Activated CD4-positive, alpha-beta T cell treated with anti-CD3 and anti-CD28 coated beads for 24 hours (primary cell): ENCODE measurements at regions not wholly inside any gene's neighbourhood (a gene's known extent, or its start where the extent isn't known, plus 50 kb on each side); places are given as distances from the start of the nearest gene placed in this dataset.

Experiments used
- DNase-seq, 2 donors: peaks; one replicate each; pipeline ENCODE4 v3.0.0-alpha.2; 2020; ENCODE audit warnings: low read depth in 2 of 2

DNA sequence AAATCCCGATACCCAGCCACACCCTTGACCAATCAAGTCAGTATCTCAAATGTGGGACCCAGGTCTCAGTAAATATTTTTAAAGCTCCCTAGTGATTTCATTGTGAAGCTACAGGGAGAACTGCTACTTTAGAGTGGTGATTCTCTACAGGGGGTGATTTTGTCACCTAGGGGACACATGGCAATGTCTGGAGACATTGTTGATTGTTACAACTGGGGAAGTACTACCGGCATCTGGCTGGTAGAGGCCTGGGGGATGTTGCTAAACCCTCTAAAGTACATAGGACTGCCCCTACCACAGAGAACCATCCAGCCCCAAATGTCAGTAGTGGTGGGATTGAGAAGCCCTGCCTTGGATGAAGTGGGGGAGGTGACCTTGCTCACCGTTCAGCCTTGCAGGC lies 152.9 kb downstream of the RPS24 start:
- DNase-seq = no peak

- DNase-seq = no peak
Measured at GRCh38 chr10:78187371-78187770, 153.7 kb downstream of the RPS24 start.

DNA sequence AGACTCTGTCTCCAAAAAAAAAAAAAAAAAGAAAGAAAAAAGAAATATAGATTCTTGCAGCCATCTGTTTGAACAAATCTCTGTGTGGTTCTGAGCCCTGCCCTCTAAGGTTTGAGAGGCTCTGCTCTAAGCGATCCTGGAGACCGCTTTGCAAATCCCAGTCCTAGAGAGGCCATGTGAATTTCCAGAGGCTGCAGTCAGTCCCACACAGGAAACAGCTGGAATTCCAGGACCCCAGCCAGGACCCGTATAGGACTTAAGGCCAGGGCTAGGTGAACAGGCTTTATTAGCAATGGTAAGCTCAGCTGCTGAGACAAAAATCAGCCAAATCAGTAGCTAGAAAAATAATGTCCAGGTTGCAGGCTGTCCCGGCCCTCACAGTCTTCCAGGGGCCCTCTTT lies 154.8 kb downstream of the RPS24 start:
- DNase-seq = no peak

DNA sequence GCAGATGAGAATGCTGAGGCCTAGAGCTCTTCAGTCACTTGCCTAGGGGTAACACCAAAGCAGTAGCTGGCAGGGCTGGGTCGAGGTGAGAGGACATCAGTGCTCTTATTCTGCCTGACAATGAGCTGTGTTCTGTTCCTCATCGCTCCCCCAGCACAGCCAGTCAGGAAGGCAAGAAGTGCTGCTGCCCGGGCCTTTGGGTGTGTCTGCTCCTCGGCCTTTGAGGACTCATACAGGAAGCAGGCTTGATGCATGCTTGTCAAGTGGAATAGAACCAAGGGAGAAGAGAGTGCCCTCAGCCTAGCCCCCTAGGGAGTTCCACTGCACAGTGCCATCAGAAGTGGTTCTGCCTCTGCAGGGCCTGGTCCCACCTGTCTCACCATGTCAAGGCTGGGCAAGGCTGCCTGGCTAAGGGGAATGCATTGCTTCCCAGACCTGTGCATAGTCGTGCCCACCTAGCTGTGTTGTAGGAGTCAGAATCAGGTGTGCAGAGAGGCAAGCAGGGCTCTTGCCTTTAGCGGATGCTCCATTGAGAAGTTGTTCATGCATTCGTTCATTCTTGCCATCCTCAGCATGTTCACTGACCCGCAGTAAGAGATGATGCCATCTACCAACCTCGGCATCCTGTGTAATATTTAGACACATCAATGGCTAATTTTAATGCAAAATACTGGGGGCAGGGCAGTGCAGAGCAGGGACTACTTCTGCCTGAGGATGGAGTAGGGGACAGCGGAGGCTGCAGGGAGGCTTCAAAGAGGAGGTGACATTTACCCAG lies 156.6 kb downstream of the RPS24 start:
- DNase-seq = no peak

GRCh38 chr10:78191301-78191700 lies 157.6 kb downstream of the RPS24 start:
- no peak for DNase-seq

GRCh38 chr10:78193189-78193588 lies 159.5 kb downstream of the RPS24 start:
- no peak for DNase-seq

- DNase-seq = no peak
Measured at GRCh38 chr10:78194050-78194449, 160.4 kb downstream of the RPS24 start.

DNA sequence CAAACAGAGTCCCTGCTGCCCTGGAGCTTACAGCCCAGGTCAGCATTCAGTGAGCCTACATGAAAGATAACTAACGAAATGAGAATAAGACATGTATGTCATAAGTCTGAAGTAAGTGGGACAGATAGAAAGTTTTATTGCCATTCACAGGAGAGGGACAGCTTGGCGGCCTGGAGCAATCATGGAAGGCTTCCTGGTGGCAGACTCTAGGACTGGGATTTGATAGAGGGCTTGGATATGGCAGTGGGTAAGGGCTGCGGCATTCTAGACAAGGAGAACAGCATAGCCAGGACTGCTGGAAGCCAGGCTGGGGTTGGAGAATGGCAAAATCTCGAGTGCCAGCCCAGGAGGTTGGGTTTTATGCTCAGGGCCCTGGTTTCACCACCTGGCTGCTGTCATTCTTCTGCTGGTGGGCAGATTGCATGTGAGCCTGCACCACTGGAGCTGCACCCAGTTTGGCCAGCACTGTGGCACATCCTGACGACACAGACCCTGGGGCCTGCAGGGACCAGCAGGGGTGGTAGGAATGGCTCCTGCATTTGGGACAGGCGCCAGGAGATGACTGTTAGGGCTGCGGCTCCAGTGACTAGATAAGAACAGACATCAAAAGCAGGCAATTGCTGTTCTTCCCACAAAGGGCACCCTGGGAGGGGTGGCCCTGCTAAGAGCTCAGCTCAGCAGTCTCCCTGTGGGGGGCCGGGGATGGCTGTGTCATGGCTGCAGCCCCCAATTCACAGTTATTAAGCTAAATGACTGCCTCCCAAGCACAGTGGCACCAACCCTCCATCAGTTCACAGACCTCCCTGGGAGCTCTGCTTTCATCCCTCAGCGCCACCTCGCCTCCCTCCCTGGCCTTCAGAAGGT lies 161.1 kb downstream of the RPS24 start:
- no peak for DNase-seq

GRCh38 chr10:78196396-78196795 lies 162.7 kb downstream of the RPS24 start:
- DNase-seq = no peak

- no peak for DNase-seq
Measured at GRCh38 chr10:78196964-78197363, 163.3 kb downstream of the RPS24 start.

- no peak for DNase-seq
Measured at GRCh38 chr10:78197628-78198272, 164.1 kb downstream of the RPS24 start.

- DNase-seq = no peak
Measured at GRCh38 chr10:78199005-78199725, 165.5 kb downstream of the RPS24 start.

GRCh38 chr10:78199759-78200158 lies 166.1 kb downstream of the RPS24 start:
- DNase-seq = no peak

GRCh38 chr10:78200686-78201085 lies 167.0 kb downstream of the RPS24 start:
- no peak for DNase-seq

GRCh38 chr10:78202386-78202785 lies 168.7 kb downstream of the RPS24 start:
- no peak for DNase-seq

DNA sequence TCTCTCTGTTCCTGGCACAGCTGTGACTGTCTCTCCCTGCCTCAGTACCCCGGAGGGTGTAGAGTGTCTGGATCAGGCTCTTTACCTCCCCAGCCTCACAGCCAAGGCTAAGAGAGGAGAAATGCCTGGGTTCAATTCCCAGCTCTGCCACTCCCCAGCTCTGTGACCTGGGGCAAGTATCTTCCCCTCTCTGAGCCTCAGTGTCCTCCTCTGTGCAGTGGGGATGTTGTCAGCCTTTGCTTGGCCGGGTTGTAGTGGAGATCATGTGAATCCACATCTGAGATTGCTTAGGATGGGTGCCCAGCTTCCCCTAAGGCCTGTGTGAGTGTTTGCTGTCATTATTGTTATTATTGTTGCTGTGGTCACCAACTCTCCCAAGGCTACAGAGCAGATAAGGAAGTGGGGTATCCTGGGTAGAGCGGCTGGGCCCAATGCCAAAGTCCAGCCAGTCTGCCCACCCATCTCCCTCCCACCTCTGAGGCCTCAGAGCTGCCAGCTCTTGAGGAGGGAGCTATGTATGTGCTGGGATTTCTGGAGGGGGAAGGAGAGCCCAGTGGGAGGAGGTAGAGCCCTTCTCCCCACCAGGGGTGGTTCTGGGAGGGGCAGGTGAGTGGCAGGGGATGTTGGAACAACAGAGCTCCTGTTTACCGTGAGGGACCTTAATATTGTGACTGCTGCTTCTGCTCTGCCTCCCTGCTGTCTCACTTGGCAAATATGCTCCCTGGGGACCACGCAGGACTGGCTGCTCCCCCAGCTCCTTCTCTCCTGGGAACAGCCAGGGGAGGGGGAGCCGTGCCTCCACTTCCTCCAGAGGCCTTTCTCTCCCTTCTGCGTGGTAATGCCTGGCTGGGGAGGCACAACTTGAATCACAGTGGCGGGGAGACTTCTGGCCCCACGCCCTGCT lies 170.5 kb downstream of the RPS24 start:
- DNase-seq = no peak

DNA sequence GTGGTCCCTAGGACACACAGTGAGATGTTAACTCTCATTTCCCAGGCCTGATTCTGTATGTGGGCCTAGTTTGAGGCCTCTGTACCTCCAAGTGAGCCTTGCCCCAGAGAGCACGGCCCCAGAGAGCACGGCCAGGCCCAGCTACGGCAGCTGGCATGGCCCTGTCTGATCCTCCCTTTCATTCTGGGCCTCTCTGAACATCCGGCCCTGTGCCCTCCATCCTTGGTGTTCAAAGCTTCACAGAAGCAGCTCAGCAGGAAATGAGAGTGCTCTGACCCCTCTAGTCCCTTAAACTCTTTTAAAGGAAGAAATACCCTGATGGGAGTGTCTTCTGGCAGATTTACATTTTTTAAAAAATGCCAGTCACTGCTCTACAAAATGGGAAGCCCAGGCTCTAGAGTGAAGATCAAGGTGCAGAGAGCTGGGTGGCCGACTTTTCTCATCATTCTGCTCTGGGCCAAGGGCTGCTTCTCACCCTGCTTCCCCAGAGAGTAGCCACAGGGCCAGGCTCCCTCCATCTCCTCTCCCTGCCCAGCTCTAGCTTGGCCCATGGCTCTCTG lies 171.9 kb downstream of the RPS24 start:
- no peak for DNase-seq

DNA sequence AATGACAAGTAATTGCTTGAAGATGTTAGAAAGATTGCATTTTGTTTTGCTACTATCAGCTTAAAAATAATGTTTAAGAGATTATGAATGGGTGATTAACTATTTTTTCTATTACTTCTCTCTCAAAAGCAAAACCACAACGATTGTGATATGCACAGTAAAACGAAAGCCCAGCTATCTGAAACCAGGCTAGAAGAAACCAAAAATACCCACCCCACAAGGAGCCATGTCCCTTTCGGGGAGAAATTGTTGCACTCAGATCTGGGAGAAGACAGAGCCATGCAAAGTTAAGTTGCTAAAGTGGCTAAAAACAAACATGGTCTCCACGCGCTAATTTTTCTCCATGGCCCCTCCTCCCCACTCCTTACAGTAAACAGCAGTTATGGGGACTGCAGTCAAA lies 173.6 kb downstream of the RPS24 start:
- no peak for DNase-seq

GRCh38 chr10:78207776-78208175 lies 174.1 kb downstream of the RPS24 start:
- DNase-seq = no peak

DNA sequence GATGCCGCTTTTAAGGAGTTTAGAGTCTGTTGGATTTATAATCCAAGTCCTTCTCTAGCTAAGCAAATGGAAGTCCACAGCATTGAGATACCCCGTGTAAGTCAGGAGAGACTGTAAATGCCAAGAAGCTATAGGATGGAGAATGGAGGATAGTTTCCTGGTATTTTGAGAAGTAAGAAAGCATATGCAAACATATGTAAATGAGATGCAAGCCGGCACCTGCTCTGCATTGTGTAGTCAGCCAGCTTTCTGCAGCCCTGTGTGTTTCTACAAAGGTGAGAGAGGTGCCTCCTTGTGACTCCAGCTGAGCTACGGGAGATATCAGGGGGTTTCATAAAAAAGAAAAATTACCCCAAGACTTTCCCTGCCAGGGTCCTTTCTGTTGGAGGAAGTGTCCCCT lies 176.3 kb downstream of the RPS24 start:
- DNase-seq = no peak

GRCh38 chr10:78210548-78210947 lies 176.9 kb downstream of the RPS24 start:
- no peak for DNase-seq
